T-helper 9 cell (primary cell): ENCODE measurements at regions not wholly inside any gene's neighbourhood (a gene's known extent, or its start where the extent isn't known, plus 50 kb on each side); places are given as distances from the start of the nearest gene placed in this dataset.

Experiments
- DNase-seq: peaks from one replicate; pipeline ENCODE4 v3.0.0-alpha.2; 2020

- no peak for DNase-seq
These were observed 95.5 kb upstream of the PROX1 start for GRCh38 chr1:213891989-213892902.

GRCh38 chr1:213898684-213899083 lies 89.1 kb upstream of the PROX1 start:
- no peak for DNase-seq

- DNase-seq, result no peak
These were observed 88.4 kb upstream of the PROX1 start for GRCh38 chr1:213899413-213899812.

- no peak for DNase-seq
These were observed 82.4 kb upstream of the PROX1 start for GRCh38 chr1:213905344-213905743.

GRCh38 chr1:213908521-213908920 lies 79.3 kb upstream of the PROX1 start:
- no peak for DNase-seq

GRCh38 chr1:213914392-213914791 lies 73.4 kb upstream of the PROX1 start:
- DNase-seq, result no peak

- no peak for DNase-seq
These were observed 66.5 kb upstream of the PROX1 start for GRCh38 chr1:213921311-213921710.

- DNase-seq, result no peak
These were observed 66.1 kb upstream of the PROX1 start for GRCh38 chr1:213921712-213922111.

GRCh38 chr1:213925531-213926182 lies 62.1 kb upstream of the PROX1 start:
- no peak for DNase-seq

GRCh38 chr1:213927846-213928245 lies 59.9 kb upstream of the PROX1 start:
- no peak for DNase-seq

GRCh38 chr1:213929398-213929797 lies 58.4 kb upstream of the PROX1 start:
- DNase-seq, result no peak

GRCh38 chr1:213931836-213932235 lies 55.9 kb upstream of the PROX1 start:
- DNase-seq, result no peak

GRCh38 chr1:213933336-213933735 lies 54.4 kb upstream of the PROX1 start:
- no peak for DNase-seq

GRCh38 chr1:213934649-213935048 lies 53.1 kb upstream of the PROX1 start:
- no peak for DNase-seq

GRCh38 chr1:213936571-213936970 lies 51.2 kb upstream of the PROX1 start:
- no peak for DNase-seq
